ENCODE measurements at regions not wholly inside any gene's neighbourhood (a gene's known extent, or its start where the extent isn't known, plus 50 kb on each side); places are given as distances from the start of the nearest gene placed in this dataset.

DNA sequence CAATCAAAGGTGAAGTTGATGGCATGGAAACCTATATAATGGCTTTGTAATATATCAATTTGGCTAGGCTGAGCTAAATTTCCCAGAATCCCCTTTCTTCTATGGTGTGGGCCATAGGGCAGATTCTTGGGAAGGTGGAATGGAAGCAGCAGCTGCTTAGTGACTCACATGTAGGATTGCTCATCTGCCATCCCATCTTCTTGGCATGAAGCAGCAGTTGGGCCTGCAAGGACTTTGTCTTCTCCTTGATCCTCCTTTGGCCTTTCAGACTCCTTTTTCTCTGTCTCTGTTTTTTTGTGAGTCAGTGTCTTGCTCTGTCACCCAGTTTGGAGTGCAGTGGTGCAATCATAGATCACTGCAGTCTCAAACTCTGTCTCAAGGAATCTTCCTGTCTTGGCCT is 52.6 kb upstream of the CEP162 start:
- TF ChIP-seq, protein P1, sequence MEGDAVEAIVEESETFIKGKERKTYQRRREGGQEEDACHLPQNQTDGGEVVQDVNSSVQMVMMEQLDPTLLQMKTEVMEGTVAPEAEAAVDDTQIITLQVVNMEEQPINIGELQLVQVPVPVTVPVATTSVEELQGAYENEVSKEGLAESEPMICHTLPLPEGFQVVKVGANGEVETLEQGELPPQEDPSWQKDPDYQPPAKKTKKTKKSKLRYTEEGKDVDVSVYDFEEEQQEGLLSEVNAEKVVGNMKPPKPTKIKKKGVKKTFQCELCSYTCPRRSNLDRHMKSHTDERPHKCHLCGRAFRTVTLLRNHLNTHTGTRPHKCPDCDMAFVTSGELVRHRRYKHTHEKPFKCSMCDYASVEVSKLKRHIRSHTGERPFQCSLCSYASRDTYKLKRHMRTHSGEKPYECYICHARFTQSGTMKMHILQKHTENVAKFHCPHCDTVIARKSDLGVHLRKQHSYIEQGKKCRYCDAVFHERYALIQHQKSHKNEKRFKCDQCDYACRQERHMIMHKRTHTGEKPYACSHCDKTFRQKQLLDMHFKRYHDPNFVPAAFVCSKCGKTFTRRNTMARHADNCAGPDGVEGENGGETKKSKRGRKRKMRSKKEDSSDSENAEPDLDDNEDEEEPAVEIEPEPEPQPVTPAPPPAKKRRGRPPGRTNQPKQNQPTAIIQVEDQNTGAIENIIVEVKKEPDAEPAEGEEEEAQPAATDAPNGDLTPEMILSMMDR (IDR thresholded peaks at IDR 0.05; ENCODE audit: low read depth, low read length, poor library complexity, severe bottlenecking), result no peak
- no peak for TF ChIP-seq EZH2phosphoT487 (IDR thresholded peaks at IDR 0.05; ENCODE audit: borderline replicate concordance, low read length)
